GM23338 (cell line): ENCODE measurements at regions not wholly inside any gene's neighbourhood (a gene's known extent, or its start where the extent isn't known, plus 50 kb on each side); places are given as distances from the start of the nearest gene placed in this dataset.
"Not testable (repeated sequence)": the region's sequence is repeated elsewhere in the genome, so short reads cannot be mapped to it uniquely, and the experiment has no call there.

Experiments used
- ATAC-seq: fragments of 200-7000 bp; cut with Tn5 transposase; 3 replicates; pipeline ENCODE4 v1.9.1; 2020
- DNase-seq: peaks from one replicate; pipeline ENCODE4 v3.0.0-alpha.2; 2015; ENCODE audit warnings: low spot score
- H2AFZ ChIP-seq: fragments of 200-600 bp; sonication (generic); 2 replicates; pipeline ENCODE4 v1.8.0; 2016; ENCODE audit warnings: antibody characterized with exemption, mild to moderate bottlenecking, moderate library complexity
- H3F3A ChIP-seq: fragments of 200-600 bp; sonication (generic); replicated peaks from 2 replicates; pipeline ENCODE4 v1.8.0; 2017; ENCODE audit warnings: antibody characterized with exemption, mixed run types, low read depth
- H3K27ac ChIP-seq: fragments of 200-600 bp; sonication (generic); 2 replicates; pipeline ENCODE4 v1.6.1; 2016; ENCODE audit warnings: low read depth
- H3K27me3 ChIP-seq: fragments of 200-600 bp; sonication (generic); 2 replicates; pipeline ENCODE4 v1.8.0; 2016; ENCODE audit warnings: mild to moderate bottlenecking, mixed run types, moderate library complexity; ENCODE audit not compliant: insufficient read depth
- H3K36me3 ChIP-seq: fragments of 200-600 bp; sonication (generic); 2 replicates; pipeline ENCODE4 v1.8.0; 2016; ENCODE audit warnings: mild to moderate bottlenecking; ENCODE audit not compliant: insufficient read depth
- H3K4me1 ChIP-seq: fragments of 200-600 bp; sonication (generic); 2 replicates; pipeline ENCODE4 v1.8.0; 2016; ENCODE audit warnings: mild to moderate bottlenecking, moderate library complexity; ENCODE audit not compliant: insufficient read depth
- H3K4me2 ChIP-seq: fragments of 200-600 bp; sonication (generic); 2 replicates; pipeline ENCODE4 v1.7.1; 2017; ENCODE audit warnings: mixed run types
- H3K4me3 ChIP-seq: fragments of 200-600 bp; sonication (generic); 2 replicates; pipeline ENCODE4 v1.6.1; 2016; ENCODE audit warnings: mixed run types
- H3K79me2 ChIP-seq: fragments of 200-600 bp; sonication (generic); replicated peaks from 2 replicates; pipeline ENCODE4 v1.8.0; 2017; ENCODE audit warnings: mild to moderate bottlenecking; ENCODE audit not compliant: insufficient read depth
- H3K9me2 ChIP-seq: fragments of 200-600 bp; sonication (generic); 2 replicates; pipeline ENCODE4 v1.8.0; 2017; ENCODE audit not compliant: insufficient read depth
- H4K20me1 ChIP-seq: fragments of 200-600 bp; sonication (generic); replicated peaks from 2 replicates; pipeline ENCODE4 v1.8.0; 2017; ENCODE audit warnings: mild to moderate bottlenecking; ENCODE audit not compliant: insufficient read depth
- H3K27ac Mint-ChIP-seq: 2 replicates; pipeline ENCODE4 v1.8.0; 2020; ENCODE audit warnings: inconsistent platforms, mild to moderate bottlenecking, moderate library complexity, mixed read lengths
- H3K27me3 Mint-ChIP-seq: 3 replicates; pipeline ENCODE4 v1.8.0; 2022; ENCODE audit warnings: low read depth, mild to moderate bottlenecking, moderate library complexity, mixed read lengths, inconsistent platforms; ENCODE audit not compliant: insufficient read depth, poor library complexity
- H3K36me3 Mint-ChIP-seq: 3 replicates; pipeline ENCODE4 v1.8.0; 2021; ENCODE audit warnings: low read depth, mild to moderate bottlenecking, inconsistent platforms, moderate library complexity, mixed read lengths
- H3K4me1 Mint-ChIP-seq: 3 replicates; pipeline ENCODE4 v1.8.0; 2020; ENCODE audit warnings: mild to moderate bottlenecking, inconsistent platforms, mixed read lengths
- H3K4me3 Mint-ChIP-seq: 3 replicates; pipeline ENCODE4 v1.8.0; 2021; ENCODE audit warnings: moderate library complexity, mild to moderate bottlenecking, inconsistent platforms, mixed read lengths
- H3K9me3 Mint-ChIP-seq: 3 replicates; pipeline ENCODE4 v1.8.0; 2020; ENCODE audit warnings: moderate library complexity, mild to moderate bottlenecking, inconsistent platforms, mixed read lengths

DNA sequence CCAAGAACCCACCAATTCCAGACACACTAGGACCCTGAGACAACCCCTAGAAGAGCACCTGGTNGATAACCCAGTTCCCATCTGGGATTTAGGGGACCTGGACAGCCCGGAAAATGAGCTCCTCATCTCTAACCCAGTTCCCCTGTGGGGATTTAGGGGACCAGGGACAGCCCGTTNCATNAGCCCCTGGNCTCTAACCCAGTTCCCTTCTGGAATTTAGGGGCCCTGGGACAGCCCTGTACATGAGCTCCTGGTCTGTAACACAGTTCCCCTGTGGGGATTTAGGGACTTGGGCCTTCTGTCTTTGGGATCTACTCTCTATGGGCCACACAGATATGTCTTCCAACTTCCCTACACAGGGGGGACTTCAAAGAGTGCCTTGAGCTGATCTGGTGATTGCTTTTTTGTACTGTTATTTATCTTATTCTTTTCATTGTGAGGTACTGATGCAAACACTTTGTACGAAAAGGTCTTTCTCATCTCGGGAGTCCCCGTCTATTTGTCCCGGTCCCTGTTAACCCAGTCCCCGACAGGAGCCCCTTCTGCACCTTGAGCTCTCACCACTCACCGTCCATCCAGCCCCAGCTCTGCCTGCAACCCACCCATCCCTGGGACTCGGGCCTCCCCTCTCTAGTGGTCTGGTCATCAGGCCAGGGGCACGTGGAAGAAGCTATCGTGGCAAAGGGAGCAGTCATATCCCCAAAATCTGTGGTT lies 58.2 kb upstream of the PLCXD1 start:
- not testable (repeated sequence) for H3K9me3 Mint-ChIP-seq, H3K27ac Mint-ChIP-seq, H3K36me3 Mint-ChIP-seq, H3K36me3 ChIP-seq, H3K27me3 Mint-ChIP-seq, H3K27ac ChIP-seq, DNase-seq, H4K20me1 ChIP-seq, H2AFZ ChIP-seq, H3K4me1 Mint-ChIP-seq, H3K4me3 ChIP-seq, ATAC-seq, H3K4me3 Mint-ChIP-seq, H3K27me3 ChIP-seq, H3K9me2 ChIP-seq, H3F3A ChIP-seq, H3K79me2 ChIP-seq, H3K4me2 ChIP-seq, H3K4me1 ChIP-seq

DNA sequence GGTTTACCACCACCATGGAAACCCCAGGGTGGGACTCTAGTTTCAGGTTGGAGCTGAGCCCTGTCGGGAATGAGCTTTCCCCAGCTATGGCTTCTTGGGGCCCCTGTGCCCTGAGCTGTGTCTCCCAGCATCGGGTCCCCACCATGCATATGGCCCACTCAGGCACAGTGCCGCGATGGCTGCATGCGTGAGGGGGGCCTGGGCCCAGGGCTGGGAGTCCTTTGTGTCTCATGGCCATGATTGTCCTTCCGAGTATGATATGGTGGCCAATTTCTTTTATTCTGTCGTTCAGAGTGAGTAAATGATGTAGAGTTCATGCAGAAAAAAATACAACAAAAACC lies 57.7 kb upstream of the PLCXD1 start:
- not testable (repeated sequence) for H3K4me3 ChIP-seq, H3K79me2 ChIP-seq, H3K4me3 Mint-ChIP-seq, H3K27me3 Mint-ChIP-seq, H3K9me3 Mint-ChIP-seq, DNase-seq, H3F3A ChIP-seq, ATAC-seq, H3K4me1 Mint-ChIP-seq, H3K9me2 ChIP-seq, H3K4me2 ChIP-seq, H3K36me3 ChIP-seq, H2AFZ ChIP-seq, H4K20me1 ChIP-seq, H3K4me1 ChIP-seq, H3K27me3 ChIP-seq, H3K27ac Mint-ChIP-seq, H3K36me3 Mint-ChIP-seq, H3K27ac ChIP-seq

DNA sequence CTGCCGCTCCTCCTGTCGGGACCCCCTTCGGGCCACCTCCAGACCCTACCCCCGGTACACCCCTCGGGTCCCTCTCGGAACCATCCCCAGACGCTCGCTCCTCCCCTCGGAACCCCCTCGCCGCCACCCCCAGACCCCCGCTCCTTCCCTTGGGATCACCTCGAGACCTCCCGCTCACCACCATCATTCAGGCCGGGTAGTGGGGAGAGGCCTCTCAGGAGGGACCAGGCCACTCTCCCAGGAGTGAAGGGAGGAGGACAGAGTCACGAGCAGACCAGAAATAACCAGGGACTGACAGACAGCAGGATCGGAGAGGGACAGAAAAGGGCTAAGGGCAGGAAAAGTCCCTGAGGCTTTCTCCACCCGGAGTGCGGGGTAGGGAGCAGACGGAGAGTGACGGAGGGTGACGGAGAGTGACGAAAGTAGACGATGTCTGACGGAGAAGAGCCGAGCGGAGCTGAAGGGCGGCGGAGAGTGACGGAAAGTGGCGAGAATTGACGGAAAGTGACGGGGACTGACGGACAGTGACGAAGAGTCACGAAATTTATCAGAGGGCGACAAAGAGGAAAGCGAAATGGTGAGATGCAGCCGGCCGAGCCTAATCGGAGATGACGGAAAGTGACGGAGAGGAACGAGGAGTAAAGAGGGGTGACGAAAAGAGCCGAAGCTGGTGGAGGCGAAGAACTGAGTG lies 54.6 kb upstream of the PLCXD1 start:
- not testable (repeated sequence) for H3F3A ChIP-seq, ATAC-seq, H3K36me3 ChIP-seq, H4K20me1 ChIP-seq, H3K4me3 Mint-ChIP-seq, H3K9me3 Mint-ChIP-seq, H3K4me2 ChIP-seq, H3K27ac Mint-ChIP-seq, DNase-seq, H3K27ac ChIP-seq, H3K4me1 ChIP-seq, H2AFZ ChIP-seq, H3K27me3 ChIP-seq, H3K79me2 ChIP-seq, H3K36me3 Mint-ChIP-seq, H3K4me1 Mint-ChIP-seq, H3K27me3 Mint-ChIP-seq, H3K9me2 ChIP-seq
- peak overlapping the region; percentile 49 for H3K4me3 ChIP-seq

DNA sequence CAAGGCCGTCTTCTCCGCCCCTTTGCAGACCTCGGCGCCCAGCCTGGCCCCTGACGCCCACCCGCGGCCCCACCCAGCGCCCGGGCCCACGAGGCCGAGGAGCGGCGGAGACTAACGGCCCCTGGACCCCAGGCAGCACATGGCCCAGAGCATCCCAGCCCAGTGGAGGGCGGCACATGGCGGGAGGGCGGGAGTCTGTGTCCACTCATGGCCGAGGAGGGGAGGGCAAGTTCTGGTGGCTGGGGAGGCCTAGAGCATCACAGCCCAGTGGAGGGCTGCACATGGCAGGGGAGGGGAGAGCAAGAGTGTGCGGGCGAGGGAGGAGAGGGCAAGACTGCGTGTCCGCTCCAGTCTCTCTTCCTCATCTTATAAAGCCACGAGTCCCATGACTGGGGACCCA lies 53.8 kb upstream of the PLCXD1 start:
- not testable (repeated sequence) for H3K36me3 Mint-ChIP-seq, H3K4me1 Mint-ChIP-seq, H4K20me1 ChIP-seq, H3K4me1 ChIP-seq, H3K9me3 Mint-ChIP-seq, H3F3A ChIP-seq, H3K9me2 ChIP-seq, H2AFZ ChIP-seq, H3K4me2 ChIP-seq, H3K27ac ChIP-seq, H3K79me2 ChIP-seq, DNase-seq, H3K4me3 Mint-ChIP-seq, ATAC-seq, H3K27ac Mint-ChIP-seq, H3K27me3 Mint-ChIP-seq, H3K36me3 ChIP-seq, H3K4me3 ChIP-seq, H3K27me3 ChIP-seq
